ENCODE measurements at regions not wholly inside any gene's neighbourhood (a gene's known extent, or its start where the extent isn't known, plus 50 kb on each side); places are given as distances from the start of the nearest gene placed in this dataset.

DNA sequence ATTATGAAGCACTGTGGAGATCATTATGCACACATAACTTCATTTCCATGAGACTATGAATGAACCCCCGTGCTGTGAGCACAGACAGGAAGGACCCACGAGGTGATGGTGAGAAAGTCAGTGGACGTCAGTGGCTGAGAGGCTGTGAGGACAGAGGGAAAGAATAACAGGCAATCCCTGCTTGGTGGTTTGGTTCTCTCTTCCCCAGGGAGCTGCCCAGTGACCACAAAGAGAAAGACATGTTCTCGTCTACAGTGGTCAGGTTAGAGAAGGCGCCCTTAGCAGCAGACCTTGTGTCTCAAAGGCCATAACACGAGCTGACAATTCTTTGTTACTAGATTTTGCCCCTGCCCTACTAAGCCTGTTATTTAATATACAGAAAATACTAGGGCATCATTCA lies 609.2 kb downstream of the TOX3 start:
- TF ChIP-seq, protein P1, sequence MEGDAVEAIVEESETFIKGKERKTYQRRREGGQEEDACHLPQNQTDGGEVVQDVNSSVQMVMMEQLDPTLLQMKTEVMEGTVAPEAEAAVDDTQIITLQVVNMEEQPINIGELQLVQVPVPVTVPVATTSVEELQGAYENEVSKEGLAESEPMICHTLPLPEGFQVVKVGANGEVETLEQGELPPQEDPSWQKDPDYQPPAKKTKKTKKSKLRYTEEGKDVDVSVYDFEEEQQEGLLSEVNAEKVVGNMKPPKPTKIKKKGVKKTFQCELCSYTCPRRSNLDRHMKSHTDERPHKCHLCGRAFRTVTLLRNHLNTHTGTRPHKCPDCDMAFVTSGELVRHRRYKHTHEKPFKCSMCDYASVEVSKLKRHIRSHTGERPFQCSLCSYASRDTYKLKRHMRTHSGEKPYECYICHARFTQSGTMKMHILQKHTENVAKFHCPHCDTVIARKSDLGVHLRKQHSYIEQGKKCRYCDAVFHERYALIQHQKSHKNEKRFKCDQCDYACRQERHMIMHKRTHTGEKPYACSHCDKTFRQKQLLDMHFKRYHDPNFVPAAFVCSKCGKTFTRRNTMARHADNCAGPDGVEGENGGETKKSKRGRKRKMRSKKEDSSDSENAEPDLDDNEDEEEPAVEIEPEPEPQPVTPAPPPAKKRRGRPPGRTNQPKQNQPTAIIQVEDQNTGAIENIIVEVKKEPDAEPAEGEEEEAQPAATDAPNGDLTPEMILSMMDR (conservative IDR thresholded peaks at IDR 0.05; ENCODE audit: low read length), result no peak
- TF ChIP-seq EZH2phosphoT487 (IDR thresholded peaks at IDR 0.05; ENCODE audit: borderline replicate concordance), result no peak
